ENCODE measurements at regions not wholly inside any gene's neighbourhood (a gene's known extent, or its start where the extent isn't known, plus 50 kb on each side); places are given as distances from the start of the nearest gene placed in this dataset.

DNA sequence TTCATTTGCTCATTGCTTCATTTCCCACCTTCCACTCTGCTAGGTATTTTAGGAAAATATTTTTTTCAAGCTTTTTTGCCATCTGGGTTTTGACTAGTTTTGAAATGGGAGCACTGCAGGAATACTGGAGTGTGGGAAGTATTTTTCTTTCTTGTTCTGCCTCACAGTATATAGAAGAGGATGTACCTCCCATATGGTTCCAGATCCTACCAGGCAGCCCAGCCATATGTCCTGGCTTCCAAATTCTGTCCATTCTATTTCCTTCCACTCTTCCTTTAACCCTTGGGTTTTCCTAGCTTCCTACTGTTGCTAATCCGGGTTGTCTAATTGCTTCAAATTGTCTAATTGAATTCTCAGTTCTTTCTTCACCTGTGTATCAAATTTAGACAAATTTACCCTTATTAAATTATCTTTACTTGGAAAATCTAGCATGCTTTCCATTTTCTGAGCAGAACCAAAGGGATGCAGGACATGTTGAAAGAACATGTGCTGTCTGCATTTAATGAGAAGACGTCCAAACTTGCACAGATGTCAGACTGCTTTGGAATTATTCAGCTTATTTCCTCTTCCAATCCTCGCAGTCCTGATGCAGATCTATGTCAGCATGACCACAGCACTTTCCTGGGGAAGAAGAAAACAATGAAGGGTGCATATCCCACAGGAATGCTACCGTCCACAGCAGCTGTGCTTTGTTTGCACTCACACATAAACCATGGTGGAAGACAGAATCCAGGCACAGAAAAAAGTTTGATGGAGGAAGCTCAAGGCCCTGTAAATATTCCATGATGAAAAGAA lies 1273.9 kb upstream of the MAP3K7 start:
- TF ChIP-seq, protein P1, sequence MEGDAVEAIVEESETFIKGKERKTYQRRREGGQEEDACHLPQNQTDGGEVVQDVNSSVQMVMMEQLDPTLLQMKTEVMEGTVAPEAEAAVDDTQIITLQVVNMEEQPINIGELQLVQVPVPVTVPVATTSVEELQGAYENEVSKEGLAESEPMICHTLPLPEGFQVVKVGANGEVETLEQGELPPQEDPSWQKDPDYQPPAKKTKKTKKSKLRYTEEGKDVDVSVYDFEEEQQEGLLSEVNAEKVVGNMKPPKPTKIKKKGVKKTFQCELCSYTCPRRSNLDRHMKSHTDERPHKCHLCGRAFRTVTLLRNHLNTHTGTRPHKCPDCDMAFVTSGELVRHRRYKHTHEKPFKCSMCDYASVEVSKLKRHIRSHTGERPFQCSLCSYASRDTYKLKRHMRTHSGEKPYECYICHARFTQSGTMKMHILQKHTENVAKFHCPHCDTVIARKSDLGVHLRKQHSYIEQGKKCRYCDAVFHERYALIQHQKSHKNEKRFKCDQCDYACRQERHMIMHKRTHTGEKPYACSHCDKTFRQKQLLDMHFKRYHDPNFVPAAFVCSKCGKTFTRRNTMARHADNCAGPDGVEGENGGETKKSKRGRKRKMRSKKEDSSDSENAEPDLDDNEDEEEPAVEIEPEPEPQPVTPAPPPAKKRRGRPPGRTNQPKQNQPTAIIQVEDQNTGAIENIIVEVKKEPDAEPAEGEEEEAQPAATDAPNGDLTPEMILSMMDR (IDR thresholded peaks at IDR 0.05) = no peak
- no peak for ATAC-seq
- H3K4me3 ChIP-seq = no peak overlapping the region

DNA sequence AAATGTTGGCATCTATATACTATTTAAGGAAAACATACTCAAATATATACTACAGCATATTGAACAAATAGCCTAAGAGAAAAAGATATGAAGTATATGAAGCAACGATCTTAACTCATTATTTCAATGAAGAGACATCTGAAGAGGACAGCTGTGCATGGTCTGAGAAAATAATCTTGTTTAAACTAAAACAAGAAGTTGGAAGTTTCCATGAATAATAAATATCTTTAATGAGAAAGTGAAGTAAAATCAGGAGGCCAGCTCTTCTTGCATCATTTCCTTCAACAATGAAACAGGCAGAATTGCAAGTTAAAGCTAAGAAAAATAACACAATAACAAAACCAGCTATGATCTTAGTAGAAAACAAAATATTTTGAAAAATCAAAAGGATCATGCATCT lies 1265.4 kb upstream of the MAP3K7 start:
- Histone ChIP-seq H3K9me3 (no peaks in the 10 kb centered on the region), H3K36me3 (ENCODE audit: low read depth) (no peaks in the 10 kb centered on the region), H3K4me1 (ENCODE audit: low read depth) (no peaks in the 10 kb centered on the region), H3K4me3 (no peak overlapping the region)
- DNase-seq = no peak
- intact Hi-C loops (cut with DNase I, micrococcal nuclease) = no loop called here
- no peak for ATAC-seq
- TF ChIP-seq, protein P1 (IDR thresholded peaks at IDR 0.05) = no peak

More for the DNA sequence above, 1273.9 kb upstream of the MAP3K7 start:
- Histone ChIP-seq H3K9me3 (no peaks in the 10 kb centered on the region), H3K4me1 (ENCODE audit: low read depth) (no peaks in the 10 kb centered on the region), H3K36me3 (ENCODE audit: low read depth) (no peaks in the 10 kb centered on the region)
- intact Hi-C loops (cut with DNase I, micrococcal nuclease) = no loop called here
- DNase-seq = no peak

DNA sequence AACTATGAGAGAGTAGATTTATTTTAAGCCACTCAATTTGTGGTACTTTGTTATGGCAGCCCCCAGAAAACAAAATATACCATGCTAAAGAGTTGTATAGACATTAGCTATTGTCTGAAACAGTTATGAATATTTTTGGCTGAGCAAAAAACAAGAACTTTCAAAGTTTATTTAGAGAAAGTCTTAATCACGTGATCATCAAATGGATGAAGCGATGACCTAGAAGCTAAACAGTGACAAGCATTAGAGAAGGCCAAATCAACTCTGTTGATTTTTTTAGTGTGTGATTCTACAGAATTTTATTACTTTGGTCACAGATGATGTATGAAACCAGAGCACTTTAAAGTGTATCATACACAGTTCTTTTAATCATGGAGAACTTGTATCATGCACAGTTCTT lies 1247.9 kb upstream of the MAP3K7 start:
- H3K4me1 ChIP-seq (ENCODE audit: low read depth) = no peaks in the 10 kb centered on the region
- H3K36me3 ChIP-seq (ENCODE audit: low read depth) = no peaks in the 10 kb centered on the region
- TF ChIP-seq, protein P1 (IDR thresholded peaks at IDR 0.05) = no peak
- H3K4me3 ChIP-seq = no peak overlapping the region
- ATAC-seq (no peak), DNase-seq (no peak)
- H3K9me3 ChIP-seq = no peaks in the 10 kb centered on the region
- intact Hi-C loops (cut with DNase I, micrococcal nuclease) = no loop called here

DNA sequence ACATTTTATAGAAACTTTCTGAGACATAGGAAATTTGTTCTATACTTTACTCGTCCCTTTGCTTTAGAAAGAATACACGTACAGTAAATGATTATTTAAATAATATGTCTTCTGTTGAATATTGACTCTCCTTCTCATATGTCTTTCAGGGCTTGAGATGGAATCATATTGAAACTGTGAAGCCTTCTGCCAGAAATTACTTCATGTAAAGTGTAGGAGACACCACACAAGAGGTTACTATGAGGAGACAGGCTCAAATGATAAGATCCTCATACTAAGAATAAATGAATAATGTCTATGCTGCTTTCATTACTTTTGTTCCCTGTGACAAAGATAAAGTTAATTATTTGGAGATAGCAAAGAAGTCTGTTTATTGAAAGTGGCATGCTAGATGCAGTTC lies 1240.3 kb upstream of the MAP3K7 start:
- Histone ChIP-seq H3K4me3 (no peak overlapping the region), H3K9me3 (no peaks in the 10 kb centered on the region), H3K36me3 (ENCODE audit: low read depth) (no peaks in the 10 kb centered on the region), H3K4me1 (ENCODE audit: low read depth) (no peaks in the 10 kb centered on the region)
- TF ChIP-seq, protein P1 (IDR thresholded peaks at IDR 0.05) = no peak
- ATAC-seq (no peak), DNase-seq (no peak)
- intact Hi-C loops (cut with DNase I, micrococcal nuclease) = no loop called here

DNA sequence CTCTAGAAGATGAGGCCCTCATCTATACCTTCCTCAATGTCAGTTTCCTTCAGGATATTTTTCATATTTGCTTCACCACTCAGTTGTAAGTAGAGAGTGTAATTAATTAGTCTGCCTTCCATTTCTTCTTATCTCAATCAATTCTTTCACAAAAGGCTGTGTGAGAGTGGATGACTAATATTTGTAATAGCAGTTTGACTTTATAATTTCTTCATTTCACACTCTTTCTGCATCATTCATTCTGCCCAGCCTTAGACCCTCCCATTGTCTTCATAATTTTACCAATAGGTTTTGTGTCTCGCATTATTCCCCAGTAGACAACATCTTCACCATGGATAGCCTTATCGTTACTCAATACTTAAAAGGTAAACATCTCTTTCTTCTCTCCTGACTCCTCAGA lies 1239.3 kb upstream of the MAP3K7 start:
- DNase-seq (no peak), ATAC-seq (no peak)
- Histone ChIP-seq H3K9me3 (no peaks in the 10 kb centered on the region), H3K4me1 (ENCODE audit: low read depth) (no peaks in the 10 kb centered on the region), H3K36me3 (ENCODE audit: low read depth) (no peaks in the 10 kb centered on the region), H3K4me3 (no peak overlapping the region)
- intact Hi-C loops (cut with DNase I, micrococcal nuclease) = no loop called here
- TF ChIP-seq, protein P1 (IDR thresholded peaks at IDR 0.05) = no peak
